Hepatocyte (in vitro differentiated cells): ENCODE measurements at regions not wholly inside any gene's neighbourhood (a gene's known extent, or its start where the extent isn't known, plus 50 kb on each side); places are given as distances from the start of the nearest gene placed in this dataset.

Experiments
- DNase-seq: peaks from one replicate; pipeline ENCODE4 v3.0.0-alpha.2; 2016; ENCODE audit warnings: low spot score
- H2AFZ ChIP-seq: fragments of 200-600 bp; sonication (generic); 2 replicates; pipeline ENCODE4 v1.6.0; 2016; ENCODE audit warnings: antibody characterized with exemption, mild to moderate bottlenecking
- H3K27ac ChIP-seq: fragments of 200-600 bp; sonication (generic); 2 replicates; pipeline ENCODE4 v1.5.1; 2016; ENCODE audit warnings: mild to moderate bottlenecking
- H3K27me3 ChIP-seq: fragments of 200-600 bp; sonication (generic); 2 replicates; pipeline ENCODE4 v1.6.1; 2016
- H3K36me3 ChIP-seq: fragments of 200-600 bp; sonication (generic); replicated peaks from 2 replicates; pipeline ENCODE4 v1.5.1; 2016; ENCODE audit warnings: low read depth; ENCODE audit not compliant: insufficient read depth
- H3K4me1 ChIP-seq: fragments of 200-600 bp; sonication (generic); 2 replicates; pipeline ENCODE4 v1.5.1; 2016; ENCODE audit warnings: mild to moderate bottlenecking, moderate library complexity; ENCODE audit not compliant: insufficient read depth
- H3K4me2 ChIP-seq: fragments of 200-600 bp; sonication (generic); 2 replicates; pipeline ENCODE4 v1.6.0; 2016
- H3K4me3 ChIP-seq: fragments of 200-600 bp; sonication (generic); 2 replicates; pipeline ENCODE4 v1.5.1; 2016; ENCODE audit warnings: mild to moderate bottlenecking
- H3K79me2 ChIP-seq: fragments of 200-600 bp; sonication (generic); 2 replicates; pipeline ENCODE4 v1.6.0; 2017; ENCODE audit warnings: mild to moderate bottlenecking
- H3K9me2 ChIP-seq: fragments of 200-600 bp; sonication (generic); replicated peaks from 2 replicates; pipeline ENCODE4 v1.6.0; 2017; ENCODE audit warnings: mild to moderate bottlenecking; ENCODE audit not compliant: insufficient read depth
- H3K9me3 ChIP-seq: fragments of 200-600 bp; sonication (generic); 2 replicates; pipeline ENCODE4 v1.5.1; 2016; ENCODE audit warnings: low read depth, mild to moderate bottlenecking
- H4K20me1 ChIP-seq: fragments of 200-600 bp; sonication (generic); 2 replicates; pipeline ENCODE4 v1.6.0; 2016; ENCODE audit warnings: mild to moderate bottlenecking; ENCODE audit not compliant: insufficient read depth, poor library complexity, severe bottlenecking
- CTCF ChIP-seq: fragments of 200-600 bp; sonication (generic); IDR thresholded peaks from 2 replicates; pipeline ENCODE4 v1.5.1; 2016; ENCODE audit warnings: antibody characterized with exemption, mild to moderate bottlenecking; ENCODE audit not compliant: poor library complexity
- EZH2 ChIP-seq: fragments of 200-600 bp; sonication (generic); IDR thresholded peaks from 2 replicates; pipeline ENCODE4 v1.6.1; 2016; ENCODE audit warnings: antibody characterized with exemption, mild to moderate bottlenecking, borderline replicate concordance
- EZH2phosphoT487 ChIP-seq: fragments of 200-600 bp; sonication (generic); IDR thresholded peaks from one replicate; pipeline ENCODE4 v1.6.1; 2018; ENCODE audit warnings: antibody characterized with exemption, mild to moderate bottlenecking, low read depth, moderate library complexity; ENCODE audit not compliant: unreplicated experiment, severe bottlenecking
- WGBS: methylation state at CpG from one replicate; pipeline ENCODE4 v1.1.6; 2016; ENCODE audit warnings: low lambda C conversion rate; ENCODE audit errors: missing lambda C conversion rate; 5-methylcytosine and 5-hydroxymethylcytosine counted together

- no peak for DNase-seq
- Histone ChIP-seq H3K4me3 (no peak overlapping the region), H3K4me2 (no peak overlapping the region), H3K9me2 (no peaks in the 10 kb centered on the region), H3K27ac (no peak overlapping the region), H2AFZ (no peak overlapping the region), H3K36me3 (no peaks in the 10 kb centered on the region), H3K9me3 (no peaks in the 10 kb centered on the region), H3K4me1 (no peaks in the 10 kb centered on the region), H3K27me3 (no peaks in the 10 kb centered on the region), H4K20me1 (no peaks in the 10 kb centered on the region), H3K79me2 (no peaks in the 10 kb centered on the region)
- WGBS = 87% methylated on average over 22 of the region's 22 CpGs
- TF ChIP-seq EZH2 = no peak
Measured at GRCh38 chr12:34338751-34339150, 316.5 kb downstream of the ALG10 start.

GRCh38 chr12:34339922-34340321 is 317.6 kb downstream of the ALG10 start:
- Histone ChIP-seq H3K4me1 (no peaks in the 10 kb centered on the region), H3K9me3 (no peaks in the 10 kb centered on the region), H3K9me2 (no peaks in the 10 kb centered on the region), H4K20me1 (no peaks in the 10 kb centered on the region), H2AFZ (no peak overlapping the region), H3K4me2 (no peak overlapping the region), H3K4me3 (no peak overlapping the region), H3K27ac (no peak overlapping the region), H3K27me3 (no peaks in the 10 kb centered on the region), H3K36me3 (no peaks in the 10 kb centered on the region), H3K79me2 (no peaks in the 10 kb centered on the region)
- WGBS = 88% methylated on average over 21 of the region's 26 CpGs
- no peak for DNase-seq
- TF ChIP-seq CTCF (no peak), EZH2 (no peak), EZH2phosphoT487 (no peak)

GRCh38 chr12:34340534-34341361 is 318.5 kb downstream of the ALG10 start:
- H3K27me3 ChIP-seq = no peaks in the 10 kb centered on the region
- whole genome bisulfite sequencing = 81% methylated on average over 49 of the region's 49 CpGs
- no peaks in the 10 kb centered on the region for H4K20me1 ChIP-seq
- H3K79me2 ChIP-seq = no peaks in the 10 kb centered on the region
- H3K9me2 ChIP-seq = no peaks in the 10 kb centered on the region
- H3K9me3 ChIP-seq = no peaks in the 10 kb centered on the region
- no peak for TF ChIP-seq EZH2
- no peak for TF ChIP-seq CTCF
- TF ChIP-seq EZH2phosphoT487 = no peak
- no peak overlapping the region for H2AFZ ChIP-seq
- no peaks in the 10 kb centered on the region for H3K36me3 ChIP-seq
- DNase-seq = no peak
- H3K4me3 ChIP-seq = no peak overlapping the region
- no peak overlapping the region for H3K4me2 ChIP-seq
- no peaks in the 10 kb centered on the region for H3K4me1 ChIP-seq
- H3K27ac ChIP-seq = no peak overlapping the region

GRCh38 chr12:34341362-34341733 is 319.1 kb downstream of the ALG10 start:
- no peak for DNase-seq
- WGBS = 66% methylated on average over 20 of the region's 21 CpGs
- H3K9me3 ChIP-seq = no peaks in the 10 kb centered on the region
- TF ChIP-seq EZH2phosphoT487 (no peak), CTCF (no peak), EZH2 (no peak)
- no peaks in the 10 kb centered on the region for H3K36me3 ChIP-seq
- H3K27ac ChIP-seq = no peak overlapping the region
- H3K4me3 ChIP-seq = no peak overlapping the region
- no peak overlapping the region for H2AFZ ChIP-seq
- no peak overlapping the region for H3K4me2 ChIP-seq
- no peaks in the 10 kb centered on the region for H3K27me3 ChIP-seq
- no peaks in the 10 kb centered on the region for H3K4me1 ChIP-seq
- H3K79me2 ChIP-seq = no peaks in the 10 kb centered on the region
- H4K20me1 ChIP-seq = no peaks in the 10 kb centered on the region
- no peaks in the 10 kb centered on the region for H3K9me2 ChIP-seq
